ENCODE measurements at regions not wholly inside any gene's neighbourhood (a gene's known extent, or its start where the extent isn't known, plus 50 kb on each side); places are given as distances from the start of the nearest gene placed in this dataset.

DNA sequence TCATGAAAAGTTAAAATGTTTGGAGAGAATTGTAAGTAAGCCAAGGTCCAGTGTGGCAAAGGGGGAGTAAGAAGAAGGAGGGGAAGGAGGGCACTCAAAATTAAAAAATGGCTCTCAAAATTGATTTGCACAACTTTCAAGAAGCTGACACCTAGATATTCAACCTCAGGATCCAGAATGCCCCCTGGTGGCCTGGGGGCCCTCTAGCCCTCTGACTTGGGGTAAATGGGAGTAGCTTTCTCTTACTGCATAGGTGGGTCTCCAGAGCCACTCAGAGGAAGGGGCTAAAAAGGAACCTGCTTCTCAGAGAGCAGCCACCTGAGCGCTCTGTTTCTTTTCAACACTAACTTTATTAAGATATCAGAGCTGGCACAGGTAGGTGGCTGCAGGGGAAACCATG lies 968.5 kb downstream of the BCL11A start:
- TF ChIP-seq POLR2A (IDR thresholded peaks at IDR 0.05; ENCODE audit: low read length): no peak
- TF ChIP-seq GATA1 (IDR thresholded peaks at IDR 0.05; ENCODE audit: low read depth, low read length): no peak
